A549 (cell line): ENCODE measurements at regions not wholly inside any gene's neighbourhood (a gene's known extent, or its start where the extent isn't known, plus 50 kb on each side); places are given as distances from the start of the nearest gene placed in this dataset.

Experiments
- CHD4 ChIP-seq: fragments of 200-600 bp; sonication (generic); IDR thresholded peaks from 2 replicates; pipeline ENCODE4 v1.6.1; 2016; ENCODE audit warnings: antibody characterized with exemption, mild to moderate bottlenecking, borderline replicate concordance
- EHF ChIP-seq: fragments of 250-450 bp; sonication (Bioruptor Pico); IDR thresholded peaks from 2 replicates; pipeline ENCODE4 v1.5.0; 2020; ENCODE audit warnings: mild to moderate bottlenecking
- HOXA7 ChIP-seq: fragments of 250-450 bp; sonication (Bioruptor Pico); IDR thresholded peaks from 2 replicates; pipeline ENCODE4 v1.5.0; 2020; ENCODE audit warnings: mild to moderate bottlenecking, moderate library complexity
- JUN ChIP-seq, 2 experiments: fragments of >200 bp; sonication (Bioruptor Twin); formaldehyde crosslinking; IDR thresholded peaks; 2 replicates in 1 of 2; 3 replicates in 1 of 2; pipeline ENCODE4 v1.6.1; 2016 to 2017
- MAFK ChIP-seq: fragments of 450-650 bp; IDR thresholded peaks from 2 replicates; pipeline ENCODE4 v1.6.1; 2014; ENCODE audit not compliant: partially characterized antibody
- NPAS2 ChIP-seq: fragments of 250-450 bp; sonication (Bioruptor Pico); IDR thresholded peaks from 2 replicates; pipeline ENCODE4 v1.8.0; 2022; ENCODE audit warnings: mild to moderate bottlenecking, moderate library complexity, borderline replicate concordance
- POLR2A ChIP-seq: IDR thresholded peaks from 2 replicates; pipeline ENCODE4 v1.6.1; 2012; ENCODE audit warnings: mild to moderate bottlenecking, low read length
- REST ChIP-seq: fragments of 200-600 bp; sonication (generic); IDR thresholded peaks from 2 replicates; pipeline ENCODE4 v1.6.1; 2016; ENCODE audit warnings: antibody characterized with exemption, mild to moderate bottlenecking, moderate library complexity
- RNF2 ChIP-seq: fragments of 200-600 bp; sonication (generic); IDR thresholded peaks from 2 replicates; pipeline ENCODE4 v1.6.1; 2016; ENCODE audit warnings: low read depth, mild to moderate bottlenecking, antibody characterized with exemption, moderate library complexity, borderline replicate concordance
- ZFP36 ChIP-seq: fragments of 450-650 bp; IDR thresholded peaks from 2 replicates; pipeline ENCODE4 v1.6.1; 2014; ENCODE audit warnings: borderline replicate concordance; ENCODE audit not compliant: partially characterized antibody
- TF ChIP-seq, protein P1 (sequence below): fragments of >200 bp; sonication (Bioruptor Twin); formaldehyde crosslinking; IDR thresholded peaks from 3 replicates; pipeline ENCODE4 v1.5.1; 2016

GRCh38 chr5:17720071-17720470 lies 85.8 kb downstream of the TAF11L14 start:
- TF ChIP-seq, protein P1, sequence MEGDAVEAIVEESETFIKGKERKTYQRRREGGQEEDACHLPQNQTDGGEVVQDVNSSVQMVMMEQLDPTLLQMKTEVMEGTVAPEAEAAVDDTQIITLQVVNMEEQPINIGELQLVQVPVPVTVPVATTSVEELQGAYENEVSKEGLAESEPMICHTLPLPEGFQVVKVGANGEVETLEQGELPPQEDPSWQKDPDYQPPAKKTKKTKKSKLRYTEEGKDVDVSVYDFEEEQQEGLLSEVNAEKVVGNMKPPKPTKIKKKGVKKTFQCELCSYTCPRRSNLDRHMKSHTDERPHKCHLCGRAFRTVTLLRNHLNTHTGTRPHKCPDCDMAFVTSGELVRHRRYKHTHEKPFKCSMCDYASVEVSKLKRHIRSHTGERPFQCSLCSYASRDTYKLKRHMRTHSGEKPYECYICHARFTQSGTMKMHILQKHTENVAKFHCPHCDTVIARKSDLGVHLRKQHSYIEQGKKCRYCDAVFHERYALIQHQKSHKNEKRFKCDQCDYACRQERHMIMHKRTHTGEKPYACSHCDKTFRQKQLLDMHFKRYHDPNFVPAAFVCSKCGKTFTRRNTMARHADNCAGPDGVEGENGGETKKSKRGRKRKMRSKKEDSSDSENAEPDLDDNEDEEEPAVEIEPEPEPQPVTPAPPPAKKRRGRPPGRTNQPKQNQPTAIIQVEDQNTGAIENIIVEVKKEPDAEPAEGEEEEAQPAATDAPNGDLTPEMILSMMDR: no peak
- TF ChIP-seq RNF2 (no peak), ZFP36 (no peak), CHD4 (no peak), NPAS2 (CRISPR knock-in tag) (no peak), REST (no peak), EHF (CRISPR knock-in tag) (no peak), HOXA7 (CRISPR knock-in tag) (no peak), JUN (IDR thresholded peaks at IDR 0.05) (no peak), MAFK (no peak), POLR2A (no peak)
